ENCODE measurements at regions not wholly inside any gene's neighbourhood (a gene's known extent, or its start where the extent isn't known, plus 50 kb on each side); places are given as distances from the start of the nearest gene placed in this dataset.
"Not testable (repeated sequence)": the region's sequence is repeated elsewhere in the genome, so short reads cannot be mapped to it uniquely, and the experiment has no call there.

DNA sequence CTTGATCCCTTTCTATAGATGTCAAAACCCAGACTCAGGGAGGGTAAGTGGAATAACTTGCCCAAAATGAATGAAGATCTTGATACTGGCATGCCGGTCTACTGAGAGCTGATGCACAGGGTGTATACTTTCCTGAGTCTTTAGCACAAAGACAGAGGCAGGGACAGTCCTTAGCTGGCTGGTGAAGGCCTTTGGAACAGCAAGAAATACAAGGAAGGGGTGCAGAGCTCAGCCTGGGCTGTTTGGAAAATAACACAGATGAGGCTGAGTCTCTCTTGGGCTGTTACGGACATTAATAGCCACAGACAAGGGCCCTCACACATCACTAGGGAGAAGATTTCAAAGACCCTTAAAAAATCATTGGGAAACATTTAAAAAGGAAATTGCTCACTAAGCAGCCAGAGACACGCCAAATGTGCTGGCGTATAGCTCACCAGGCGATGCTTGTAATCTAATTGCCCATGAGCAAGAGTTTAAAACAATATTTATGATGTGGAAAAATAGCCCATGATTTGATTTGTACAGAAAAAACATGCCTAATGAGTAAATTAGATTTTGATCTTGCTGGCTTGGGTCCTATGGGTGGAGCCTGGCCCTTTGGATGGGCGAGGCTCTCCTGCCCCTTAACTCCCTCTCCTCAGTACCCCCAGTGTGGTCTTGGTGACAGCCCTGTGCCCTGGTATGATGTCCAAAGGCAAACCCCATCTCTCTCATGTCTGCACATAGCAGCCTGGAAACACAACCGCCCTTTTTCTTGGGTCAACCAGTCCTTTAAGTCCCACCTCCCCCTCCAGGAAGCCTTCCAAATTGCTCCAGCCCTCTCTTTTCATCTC is 81.8 kb upstream of the MRPS22 start:
- Histone ChIP-seq H3K4me1 (replicated peaks) (no peaks in the 10 kb centered on the region), H3K27me3 (replicated peaks) (no peaks in the 10 kb centered on the region), H3K27ac (no peak overlapping the region), H3K36me3 (no peaks in the 10 kb centered on the region), H3K4me3 (no peak overlapping the region), H3K9me3 (replicated peaks) (no peaks in the 10 kb centered on the region)
- no peak for DNase-seq (ENCODE audit: low read depth in 1 of 2, low spot score in 2 of 2)

DNA sequence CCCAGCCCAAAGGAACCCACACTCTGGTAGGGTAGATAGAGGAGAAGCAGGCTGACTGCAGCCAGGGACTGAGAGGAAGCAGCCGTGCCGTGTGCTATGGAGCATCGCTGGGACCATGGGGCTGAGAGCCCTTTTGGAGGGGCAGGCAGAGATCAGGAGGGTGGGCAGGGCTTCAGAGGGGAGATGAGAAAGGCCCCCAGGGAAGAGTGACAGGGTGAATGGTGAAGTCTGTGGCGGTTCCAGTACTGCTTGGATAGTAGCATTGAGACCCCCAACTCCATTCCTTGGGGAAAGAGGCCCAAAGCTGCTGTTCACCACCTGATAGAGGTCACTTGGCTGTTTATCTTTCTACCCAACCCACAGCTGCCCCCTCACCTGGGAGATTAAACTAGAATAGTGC is 80.0 kb upstream of the MRPS22 start:
- Histone ChIP-seq H3K27ac (no peak overlapping the region), H3K9me3 (replicated peaks) (no peaks in the 10 kb centered on the region), H3K27me3 (replicated peaks) (no peaks in the 10 kb centered on the region), H3K36me3 (no peaks in the 10 kb centered on the region), H3K4me3 (no peak overlapping the region), H3K4me1 (replicated peaks) (no peaks in the 10 kb centered on the region)
- no peak for DNase-seq (ENCODE audit: low read depth in 1 of 2, low spot score in 2 of 2)

DNA sequence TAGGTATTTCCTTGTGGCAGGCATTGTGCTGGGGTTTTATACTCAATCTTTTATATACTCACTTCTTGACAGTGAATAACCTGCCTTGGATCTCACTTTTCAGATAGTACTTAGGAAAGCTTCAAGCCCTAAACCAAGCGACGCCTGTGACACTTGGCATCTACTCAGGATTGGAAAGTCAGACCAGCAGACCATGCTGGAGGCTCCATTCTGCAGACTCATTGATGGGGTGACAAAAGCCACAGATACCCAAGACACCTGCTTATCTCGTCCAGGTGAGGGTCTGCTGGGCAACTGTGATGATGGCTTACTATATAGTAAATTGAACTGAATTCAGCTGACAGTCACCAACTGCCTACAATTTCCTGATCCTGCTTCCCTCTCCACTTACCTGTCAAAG is 79.4 kb upstream of the MRPS22 start:
- H3K27me3 ChIP-seq (replicated peaks) = no peaks in the 10 kb centered on the region
- no peak for DNase-seq (ENCODE audit: low read depth in 1 of 2, low spot score in 2 of 2)
- H3K27ac ChIP-seq = no peak overlapping the region
- H3K4me1 ChIP-seq (replicated peaks) = no peaks in the 10 kb centered on the region
- no peaks in the 10 kb centered on the region for H3K9me3 ChIP-seq (replicated peaks)
- H3K36me3 ChIP-seq = no peaks in the 10 kb centered on the region
- H3K4me3 ChIP-seq = no peak overlapping the region

DNA sequence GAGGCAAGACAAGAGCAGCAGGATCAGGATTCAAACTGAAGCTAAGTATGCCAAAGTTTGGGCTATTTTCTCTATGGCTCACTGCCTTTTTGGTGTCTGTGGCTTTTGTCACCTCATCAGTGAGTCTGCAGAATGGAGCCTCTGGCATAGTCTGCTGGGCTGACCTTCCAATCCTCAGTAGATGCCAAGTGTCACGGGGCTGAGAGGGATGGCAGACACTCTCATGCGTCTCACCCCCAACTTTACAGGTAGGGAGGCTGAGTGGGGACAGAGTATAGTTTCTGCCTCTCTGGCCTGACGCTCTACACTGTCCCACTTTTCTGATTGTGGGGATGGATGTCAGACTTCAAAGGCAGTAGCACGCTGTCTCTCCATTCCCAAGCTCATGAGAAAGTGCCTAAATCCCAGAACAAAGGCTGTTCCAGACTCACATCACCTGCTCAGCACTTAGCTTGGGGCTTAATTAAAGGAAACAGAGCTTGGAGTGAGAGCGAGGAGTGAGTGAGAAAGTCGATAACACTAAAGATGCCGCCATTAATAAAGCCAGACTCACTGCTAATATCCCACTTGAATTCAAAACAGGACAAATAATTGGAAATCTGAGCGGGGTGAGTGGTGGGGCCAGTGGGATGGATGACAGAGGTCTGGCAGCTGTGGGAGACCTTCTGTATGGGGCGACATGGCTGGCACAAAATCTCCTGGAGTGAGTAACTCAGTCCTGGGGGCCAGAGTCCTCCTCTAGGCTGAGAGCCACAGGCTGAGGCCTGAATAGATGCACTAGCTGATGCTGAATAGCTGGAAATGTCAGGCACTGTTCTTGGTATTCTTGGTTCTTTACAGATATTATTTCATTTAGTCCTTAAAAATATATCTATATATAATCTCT is 78.4 kb upstream of the MRPS22 start:
- Histone ChIP-seq H3K4me3 (no peak overlapping the region), H3K4me1 (replicated peaks) (no peaks in the 10 kb centered on the region), H3K9me3 (replicated peaks) (no peaks in the 10 kb centered on the region), H3K27me3 (replicated peaks) (no peaks in the 10 kb centered on the region), H3K27ac (no peak overlapping the region), H3K36me3 (no peaks in the 10 kb centered on the region)
- no peak for DNase-seq (ENCODE audit: low read depth in 1 of 2, low spot score in 2 of 2)

DNA sequence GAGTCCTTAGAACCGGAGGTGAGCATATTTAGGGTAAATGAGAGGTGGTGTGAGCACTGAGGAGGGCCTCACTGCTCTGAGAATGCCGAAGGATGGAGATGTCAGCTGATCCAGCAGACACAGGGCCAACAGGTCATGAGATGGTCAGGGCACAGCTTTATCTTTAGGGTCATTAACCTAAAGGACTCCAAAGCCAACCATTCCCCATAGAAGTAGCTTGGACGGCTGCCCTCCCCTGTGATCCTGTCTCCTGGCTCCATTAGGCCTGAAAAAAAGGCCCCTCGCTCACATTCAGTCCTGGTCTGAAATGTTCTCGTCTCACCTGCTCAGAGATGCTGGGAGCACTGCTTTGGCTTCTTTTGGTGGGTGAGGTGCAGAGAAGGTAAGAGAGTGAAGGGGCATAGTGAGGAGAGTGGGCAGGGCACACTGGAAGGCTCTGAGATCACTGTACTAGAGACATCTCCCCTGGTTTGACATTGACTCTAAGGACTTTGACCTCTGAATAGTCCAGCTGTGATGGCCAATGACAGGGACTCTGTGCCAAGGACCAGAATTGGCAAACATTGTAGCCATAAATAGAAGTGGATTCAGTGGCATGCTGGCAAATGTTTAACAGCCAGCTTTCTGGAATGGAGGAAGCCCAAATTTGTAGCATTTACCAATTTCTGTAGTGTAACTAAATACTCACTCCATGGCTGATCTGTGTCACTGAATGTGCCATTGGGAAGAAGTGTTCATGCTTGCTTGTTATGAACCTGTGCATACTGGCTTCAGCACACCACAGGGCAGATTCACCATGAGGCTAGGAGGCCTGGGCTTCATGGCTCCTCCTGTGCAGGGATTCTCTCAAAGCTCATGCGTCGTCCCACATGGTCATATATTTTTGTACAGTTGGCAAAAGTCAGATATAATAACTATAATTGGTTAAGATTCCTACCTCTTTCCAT is 76.2 kb upstream of the MRPS22 start:
- Histone ChIP-seq H3K4me3 (no peak overlapping the region), H3K27ac (no peak overlapping the region), H3K27me3 (replicated peaks) (no peaks in the 10 kb centered on the region), H3K36me3 (no peaks in the 10 kb centered on the region), H3K4me1 (replicated peaks) (no peaks in the 10 kb centered on the region), H3K9me3 (replicated peaks) (no peaks in the 10 kb centered on the region)
- peak in 1 of 2 experiments; percentile 24 for DNase-seq (ENCODE audit: low read depth in 1 of 2, low spot score in 2 of 2)

DNA sequence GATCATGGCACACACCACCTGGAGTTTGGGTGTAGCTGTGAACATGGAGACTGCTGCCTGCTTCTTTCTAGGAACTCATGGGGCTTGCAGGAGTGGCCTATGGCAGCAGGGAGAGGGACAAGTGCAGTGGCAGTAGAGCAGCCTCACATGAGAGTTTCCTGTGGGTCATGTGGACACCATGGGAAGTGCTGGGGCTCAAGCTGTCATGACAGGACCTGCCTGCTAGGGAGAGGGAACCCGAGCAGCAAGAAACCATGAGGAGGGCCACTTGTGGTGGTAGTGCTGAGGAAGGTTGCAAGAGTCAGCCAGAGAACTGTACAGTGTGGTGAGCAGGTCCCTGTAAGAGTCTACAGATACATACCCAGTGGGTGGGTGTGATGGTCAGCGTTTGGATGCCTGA is 73.8 kb upstream of the MRPS22 start:
- Histone ChIP-seq H3K4me1 (replicated peaks) (no peaks in the 10 kb centered on the region), H3K4me3 (no peak overlapping the region), H3K27ac (no peak overlapping the region), H3K27me3 (replicated peaks) (no peaks in the 10 kb centered on the region), H3K36me3 (no peaks in the 10 kb centered on the region), H3K9me3 (replicated peaks) (no peaks in the 10 kb centered on the region)
- no peak for DNase-seq (ENCODE audit: low read depth in 1 of 2, low spot score in 2 of 2)

DNA sequence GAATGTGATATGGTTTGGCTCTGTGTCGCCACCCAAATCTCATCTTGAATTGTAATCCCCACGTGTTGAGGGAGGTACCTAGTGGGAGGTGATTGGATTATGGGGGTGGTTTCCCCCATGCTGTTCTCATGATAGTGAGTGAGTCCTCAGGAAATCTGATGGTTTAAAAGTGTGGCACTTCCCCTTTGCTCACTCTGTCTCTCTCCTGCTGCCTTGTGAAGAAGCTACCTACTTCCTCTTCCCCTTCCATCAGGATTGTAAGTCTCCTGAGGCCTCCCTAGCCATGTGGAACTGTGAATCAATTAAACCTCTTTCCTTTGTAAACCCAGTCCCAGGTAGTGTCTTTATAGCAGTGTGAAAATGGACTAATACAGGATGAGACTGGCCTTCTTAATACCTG is 73.2 kb upstream of the MRPS22 start:
- H3K4me1 ChIP-seq (replicated peaks); H3K27me3 ChIP-seq (replicated peaks); DNase-seq (ENCODE audit: low read depth in 1 of 2, low spot score in 2 of 2); H3K9me3 ChIP-seq (replicated peaks); H3K4me3 ChIP-seq; H3K27ac ChIP-seq; H3K36me3 ChIP-seq: not testable (repeated sequence)

DNA sequence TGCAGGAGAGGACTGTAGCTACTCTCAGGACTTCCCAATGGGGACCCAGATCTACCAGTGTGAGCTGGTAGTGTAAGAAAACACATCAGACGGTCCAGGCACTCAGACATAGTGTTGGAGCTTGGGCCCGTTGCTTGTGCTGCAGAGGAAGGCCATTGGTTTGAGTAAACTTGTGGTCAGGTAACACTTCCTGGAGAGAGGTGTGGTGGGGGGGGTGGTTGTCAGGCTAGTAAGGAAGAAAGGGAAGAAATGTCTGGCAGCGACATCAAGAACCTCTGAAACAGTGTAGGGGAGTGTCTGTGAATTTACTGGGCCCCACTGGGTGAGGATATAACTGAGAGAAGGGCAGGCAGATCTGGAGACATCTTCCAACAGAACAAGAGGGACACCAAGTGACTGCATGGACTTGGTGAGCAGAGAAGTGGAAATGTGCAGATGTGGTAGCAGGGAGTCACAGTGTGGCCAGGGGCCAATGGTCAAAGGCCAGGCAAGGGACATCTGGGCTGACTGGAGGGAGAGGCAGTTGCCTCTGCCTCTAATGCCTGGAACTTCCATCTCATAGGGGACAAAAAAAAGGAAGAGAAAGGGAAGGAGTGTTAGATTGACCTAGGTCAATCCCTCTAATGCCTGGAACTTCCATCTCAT is 63.7 kb upstream of the MRPS22 start:
- no peak for DNase-seq (ENCODE audit: low read depth in 1 of 2, low spot score in 2 of 2)
- H3K36me3 ChIP-seq = no peaks in the 10 kb centered on the region
- H3K27me3 ChIP-seq (replicated peaks) = no peaks in the 10 kb centered on the region
- H3K4me3 ChIP-seq = no peak overlapping the region
- H3K9me3 ChIP-seq (replicated peaks) = no peaks in the 10 kb centered on the region
- no peaks in the 10 kb centered on the region for H3K4me1 ChIP-seq (replicated peaks)
- no peak overlapping the region for H3K27ac ChIP-seq

DNA sequence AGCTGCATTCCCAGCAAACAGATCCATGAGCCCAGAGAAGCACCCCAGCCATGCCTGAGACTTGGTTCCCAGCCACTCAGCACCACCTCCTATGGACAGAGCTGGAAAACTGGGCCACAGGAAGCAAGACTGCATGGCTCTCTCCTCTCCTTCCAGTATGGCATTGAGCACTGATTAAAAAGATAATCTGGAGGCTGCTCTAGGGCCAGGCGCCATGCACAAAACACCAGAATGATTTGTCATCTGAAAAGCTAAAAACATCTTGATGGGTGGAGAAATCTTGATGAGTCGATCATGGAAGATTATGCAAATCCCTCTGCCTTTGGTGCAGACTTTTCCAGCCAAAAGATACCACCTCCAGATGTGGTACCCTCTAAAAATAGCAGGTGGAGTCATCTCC is 62.7 kb upstream of the MRPS22 start:
- no peak for DNase-seq (ENCODE audit: low read depth in 1 of 2, low spot score in 2 of 2)
- Histone ChIP-seq H3K4me3 (no peak overlapping the region), H3K27me3 (replicated peaks) (no peaks in the 10 kb centered on the region), H3K4me1 (replicated peaks) (no peaks in the 10 kb centered on the region), H3K9me3 (replicated peaks) (no peaks in the 10 kb centered on the region), H3K27ac (no peak overlapping the region), H3K36me3 (no peaks in the 10 kb centered on the region)

DNA sequence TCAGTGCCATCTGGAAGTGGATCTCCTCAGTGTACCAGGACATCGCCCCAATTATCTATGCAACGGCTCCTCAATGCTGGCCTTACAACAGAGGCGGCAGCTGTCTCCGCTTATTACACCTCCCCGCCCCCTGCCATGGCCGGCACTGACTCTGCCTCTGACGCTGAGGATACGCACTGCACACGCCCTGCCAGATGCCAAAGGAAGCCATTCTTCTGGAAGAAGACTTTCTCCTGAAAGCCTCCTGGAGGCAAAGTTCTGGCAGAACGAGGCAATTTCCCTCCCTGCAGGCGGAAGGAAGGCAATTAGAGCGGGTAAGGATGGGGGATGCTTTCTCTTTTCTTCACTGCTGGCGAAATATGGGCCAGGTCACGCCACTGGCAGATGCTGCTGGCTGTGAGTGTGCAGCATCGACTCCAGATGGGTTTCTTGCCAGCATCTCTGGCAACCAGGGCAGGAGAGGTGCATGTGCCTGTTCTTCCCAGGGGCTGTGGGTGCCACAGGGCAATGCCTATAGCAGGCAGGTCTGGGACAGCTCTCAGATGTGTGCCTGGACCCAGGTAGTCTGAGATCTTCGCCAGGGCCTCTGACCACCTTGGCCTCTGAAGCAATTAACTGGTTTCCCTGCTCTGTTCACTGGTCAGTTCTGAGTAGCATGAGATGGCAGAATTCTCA is 62.2 kb upstream of the MRPS22 start:
- H3K36me3 ChIP-seq = no peaks in the 10 kb centered on the region
- no peak overlapping the region for H3K4me3 ChIP-seq
- no peak for DNase-seq (ENCODE audit: low read depth in 1 of 2, low spot score in 2 of 2)
- no peaks in the 10 kb centered on the region for H3K9me3 ChIP-seq (replicated peaks)
- H3K4me1 ChIP-seq (replicated peaks) = no peaks in the 10 kb centered on the region
- H3K27me3 ChIP-seq (replicated peaks) = no peaks in the 10 kb centered on the region
- no peak overlapping the region for H3K27ac ChIP-seq

DNA sequence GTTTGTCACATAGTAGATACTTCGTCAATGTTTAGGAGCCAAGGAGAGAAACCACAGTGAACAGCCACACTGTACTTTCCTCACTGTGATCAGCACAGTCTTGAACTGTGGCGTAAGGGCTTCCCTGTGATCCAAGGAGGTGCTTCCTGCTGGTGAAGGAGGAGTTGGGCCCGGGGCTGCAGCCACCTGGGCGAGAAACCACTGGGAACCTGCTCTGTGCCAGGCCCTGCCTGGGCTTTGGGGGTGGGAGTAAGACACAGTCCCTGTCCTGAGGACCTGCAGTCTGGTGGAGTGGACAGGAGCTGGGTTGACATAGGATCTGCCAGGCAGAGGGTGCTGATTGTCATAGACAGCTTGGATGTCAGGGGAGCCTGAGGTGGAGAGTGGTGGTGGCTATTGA is 60.5 kb upstream of the MRPS22 start:
- Histone ChIP-seq H3K27ac (no peak overlapping the region), H3K36me3 (no peaks in the 10 kb centered on the region), H3K4me3 (no peak overlapping the region), H3K9me3 (replicated peaks) (no peaks in the 10 kb centered on the region), H3K4me1 (replicated peaks) (peaks cover under 1% of the 10 kb centered on the region; the same call in 1 of the 2 replicates), H3K27me3 (replicated peaks) (no peaks in the 10 kb centered on the region)
- DNase-seq (ENCODE audit: low read depth in 1 of 2, low spot score in 2 of 2) = no peak

DNA sequence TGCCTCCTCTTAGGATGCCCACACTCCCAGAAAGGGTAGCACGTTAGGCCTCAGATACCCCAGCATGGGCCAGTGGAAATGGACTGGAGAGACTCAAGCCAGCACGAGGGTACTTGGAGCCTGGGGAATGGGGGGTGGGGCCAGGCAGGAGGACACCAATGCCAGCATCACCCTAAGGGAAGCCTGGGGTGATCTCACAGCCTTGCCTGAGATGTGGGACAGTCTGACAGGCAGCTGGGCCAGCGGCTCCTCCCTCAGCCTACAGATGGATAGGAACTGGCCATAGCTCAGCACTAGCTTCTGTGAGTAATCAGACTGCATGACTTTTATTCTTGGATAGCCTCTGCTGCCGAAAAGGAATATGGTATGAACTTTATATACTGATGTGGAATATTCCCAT is 59.6 kb upstream of the MRPS22 start:
- Histone ChIP-seq H3K9me3 (replicated peaks) (no peaks in the 10 kb centered on the region), H3K27ac (no peak overlapping the region)
- DNase-seq (ENCODE audit: low read depth in 1 of 2, low spot score in 2 of 2) = no peak

DNA sequence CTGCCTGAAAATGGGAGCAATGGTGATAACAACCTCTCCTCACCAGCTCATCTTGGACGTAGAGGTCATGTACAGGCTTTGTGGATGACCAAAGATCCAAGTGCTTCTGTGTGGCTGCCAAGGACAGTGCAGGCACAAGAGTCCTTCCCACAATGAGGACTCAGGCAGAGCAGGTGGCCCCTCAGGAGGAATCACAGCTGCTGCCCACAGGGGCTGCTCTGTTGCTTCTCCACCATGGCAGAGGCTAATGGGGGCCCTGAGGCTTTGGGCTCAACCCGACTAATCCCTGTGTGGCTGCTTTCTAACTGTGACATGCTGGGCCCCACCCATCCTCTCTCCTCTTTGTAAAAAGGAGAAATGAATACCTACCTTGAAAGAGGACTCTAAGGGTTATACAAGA is 58.1 kb upstream of the MRPS22 start:
- no peaks in the 10 kb centered on the region for H3K27me3 ChIP-seq (replicated peaks)
- peaks cover 4% of the 10 kb centered on the region for H3K4me1 ChIP-seq (replicated peaks)
- no peaks in the 10 kb centered on the region for H3K36me3 ChIP-seq
- no peak for DNase-seq (ENCODE audit: low read depth in 1 of 2, low spot score in 2 of 2)
- no peak overlapping the region for H3K4me3 ChIP-seq
- H3K27ac ChIP-seq = no peak overlapping the region
- no peaks in the 10 kb centered on the region for H3K9me3 ChIP-seq (replicated peaks)

More for the DNA sequence above, 59.6 kb upstream of the MRPS22 start:
- H3K4me1 ChIP-seq (replicated peaks) = peaks cover 4% of the 10 kb centered on the region; the same call in 1 of the 2 replicates
- H3K4me3 ChIP-seq = no peak overlapping the region
- no peaks in the 10 kb centered on the region for H3K36me3 ChIP-seq
- H3K27me3 ChIP-seq (replicated peaks) = no peaks in the 10 kb centered on the region

Data from SJSA1 (cell line).